Activated CD8-positive, alpha-beta memory T cell treated with anti-CD3 and anti-CD28 coated beads for 48 hours (primary cell): ENCODE measurements at regions not wholly inside any gene's neighbourhood (a gene's known extent, or its start where the extent isn't known, plus 50 kb on each side); places are given as distances from the start of the nearest gene placed in this dataset.
"Not testable (repeated sequence)": the region's sequence is repeated elsewhere in the genome, so short reads cannot be mapped to it uniquely, and the experiment has no call there.

Experiments used
- DNase-seq, 3 experiments: peaks; one replicate each; pipeline ENCODE4 v3.0.0-alpha.2; 2020; ENCODE audit warnings: low read depth in 2 of 3, low spot score in 2 of 3

DNA sequence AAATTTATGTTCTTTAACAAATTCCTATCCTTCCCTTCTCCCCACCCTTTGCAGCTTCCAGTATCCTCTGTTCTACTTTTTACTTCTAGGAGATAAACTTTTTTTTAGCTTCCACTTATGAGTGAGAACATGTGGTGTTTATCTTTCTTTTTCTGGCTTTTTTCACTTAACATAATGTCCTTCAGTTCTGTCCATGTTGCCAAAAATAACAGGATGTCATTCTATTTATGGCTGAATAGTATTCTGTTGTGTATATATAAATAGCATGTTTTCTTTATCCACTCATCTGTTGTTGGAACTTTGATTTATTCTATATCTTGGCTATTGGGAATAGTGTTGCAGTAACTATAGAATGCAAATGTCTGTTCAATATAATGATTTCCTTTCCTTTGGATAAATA is 1191.2 kb downstream of the CNTNAP5 start:
- no peak for DNase-seq

DNA sequence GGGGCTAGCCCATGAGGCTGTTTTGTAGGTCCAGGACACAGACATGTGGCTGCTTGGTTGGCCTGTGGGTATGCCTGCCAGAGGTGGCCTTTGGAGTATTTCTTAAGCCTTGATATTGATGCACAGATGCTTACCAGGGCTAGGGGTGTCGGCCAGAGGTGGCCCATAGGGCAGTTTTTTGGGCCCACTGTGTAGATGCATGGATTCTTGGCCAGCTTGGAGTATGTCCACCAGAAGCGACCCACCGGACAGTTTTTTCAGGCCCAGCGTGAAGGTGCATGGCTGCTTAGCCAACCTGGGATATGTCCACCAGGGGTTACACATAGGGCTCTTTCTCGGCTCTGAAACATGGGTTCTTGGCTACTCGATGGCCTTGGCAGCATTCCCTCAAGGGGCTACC is 1199.1 kb downstream of the CNTNAP5 start:
- DNase-seq = no peak

DNA sequence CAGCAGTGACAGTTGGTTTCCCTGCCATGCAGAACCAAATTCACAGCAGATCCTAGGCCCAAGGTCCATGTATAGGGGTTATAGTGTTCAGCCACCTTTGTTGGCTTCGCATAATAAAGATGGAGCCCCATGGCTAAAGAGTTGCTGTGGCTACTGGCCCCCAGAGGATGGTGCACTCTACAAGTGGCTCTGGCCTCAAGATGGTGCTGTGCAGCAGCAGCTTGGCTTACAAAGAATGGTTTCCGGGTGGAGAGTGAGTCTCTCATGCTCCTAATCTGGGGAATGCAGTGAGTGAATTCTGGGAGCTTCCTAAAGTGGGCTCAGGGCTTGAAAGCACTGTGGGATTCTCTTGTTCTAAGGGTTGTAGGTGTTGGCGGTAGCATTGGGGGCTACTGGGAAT is 1199.7 kb downstream of the CNTNAP5 start:
- no peak for DNase-seq

DNA sequence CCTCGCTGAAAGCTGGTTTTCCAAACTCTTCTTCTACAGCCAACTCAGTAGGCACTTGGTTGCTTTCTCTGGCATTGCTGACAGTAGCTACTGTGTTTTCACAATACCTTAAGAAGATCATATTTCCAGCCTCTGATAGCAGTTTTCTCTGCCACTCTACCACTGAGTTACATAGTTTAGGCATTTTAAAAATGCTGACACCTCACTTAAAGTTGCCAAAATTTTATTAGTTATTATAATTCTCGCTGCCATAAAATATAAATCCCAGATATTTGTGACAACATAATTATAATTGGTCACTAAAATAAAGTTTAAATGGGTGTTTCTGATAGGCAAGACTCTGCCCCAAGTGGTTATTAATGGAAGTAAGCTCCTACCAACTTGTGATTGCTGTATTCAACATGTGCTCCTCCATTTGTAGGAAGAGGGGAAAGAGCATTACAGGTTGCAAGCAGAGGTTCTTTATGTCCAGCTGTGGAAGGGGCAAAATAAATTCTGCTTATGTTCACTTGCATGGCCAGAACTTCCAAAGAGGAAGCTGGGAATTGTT is 1202.8 kb downstream of the CNTNAP5 start:
- no peak for DNase-seq

DNA sequence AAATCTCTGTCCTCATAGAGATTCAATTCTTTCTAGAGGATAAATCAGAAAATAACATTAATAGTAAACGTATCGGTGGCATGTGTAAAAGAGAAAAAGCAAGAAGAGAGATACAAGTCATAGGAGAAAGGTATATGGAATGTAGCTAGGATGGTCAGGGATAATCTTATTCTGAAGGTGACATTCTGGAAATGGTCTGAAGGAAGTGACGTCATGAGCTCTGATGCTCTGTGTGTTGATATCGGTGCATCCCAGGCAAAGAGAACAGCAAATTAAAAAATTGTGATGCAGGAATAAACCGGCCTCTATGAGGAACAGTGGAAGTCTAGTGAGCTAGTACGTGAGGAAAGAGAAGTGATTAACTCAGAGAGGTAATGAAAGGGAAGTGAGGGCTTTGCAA is 1215.8 kb downstream of the CNTNAP5 start:
- DNase-seq = no peak

DNA sequence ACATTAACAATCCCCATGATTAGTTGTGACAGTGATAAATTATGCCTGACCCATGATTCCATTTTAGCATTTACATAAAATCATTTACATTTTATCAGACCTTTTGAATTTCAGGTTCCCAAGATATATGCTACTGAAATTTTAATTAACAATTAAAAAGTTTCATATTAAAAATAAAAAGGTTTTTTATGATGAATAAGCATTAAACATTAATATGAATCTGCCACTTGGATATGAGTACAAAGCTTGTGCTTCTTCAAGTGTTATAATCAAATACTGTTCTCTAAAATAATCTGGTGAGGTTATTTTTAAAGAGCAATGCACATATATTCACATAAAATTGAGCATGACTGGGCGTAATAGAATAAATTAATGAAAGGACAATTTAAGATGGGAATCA is 1218.0 kb downstream of the CNTNAP5 start:
- DNase-seq = no peak

DNA sequence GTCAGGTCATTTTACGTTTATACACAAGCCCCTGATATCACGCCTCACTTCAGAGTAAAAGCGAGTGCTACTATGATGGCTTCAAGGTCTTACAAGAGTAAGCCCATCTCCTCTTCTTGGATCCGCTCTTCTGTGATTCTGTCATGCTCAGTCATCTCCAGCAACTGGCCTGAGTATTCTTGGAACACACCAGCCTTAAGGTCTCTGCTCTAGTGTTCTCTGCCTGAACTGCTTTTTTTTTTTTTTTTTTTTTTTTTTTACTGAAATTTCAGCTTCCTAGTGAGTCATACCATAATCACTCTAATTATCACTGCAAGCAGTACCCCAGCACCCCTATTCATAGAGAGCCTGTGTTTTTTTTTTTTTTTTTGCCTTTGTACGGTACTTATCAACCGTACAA is 1228.9 kb downstream of the CNTNAP5 start:
- DNase-seq = no peak

DNA sequence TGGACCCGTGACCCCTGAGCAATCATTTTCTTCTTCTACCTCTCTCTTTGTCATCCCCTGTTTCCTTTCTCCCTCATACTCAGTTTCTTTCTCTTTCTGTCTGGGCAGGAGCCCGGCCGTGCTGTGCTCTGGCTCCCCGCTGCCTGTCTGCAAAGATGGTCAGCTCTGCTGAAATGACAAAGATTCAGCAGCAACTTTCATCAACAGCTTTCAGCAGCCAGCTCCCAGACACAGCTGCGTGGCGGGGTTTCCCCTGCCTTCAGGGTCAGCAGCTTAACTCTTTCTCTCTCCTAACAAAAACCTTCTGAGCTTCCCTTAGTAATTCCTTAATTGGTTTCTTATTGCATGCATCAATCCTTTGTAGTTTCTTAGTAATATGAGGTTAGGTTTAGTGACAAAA is 1234.4 kb downstream of the CNTNAP5 start:
- DNase-seq = no peak

DNA sequence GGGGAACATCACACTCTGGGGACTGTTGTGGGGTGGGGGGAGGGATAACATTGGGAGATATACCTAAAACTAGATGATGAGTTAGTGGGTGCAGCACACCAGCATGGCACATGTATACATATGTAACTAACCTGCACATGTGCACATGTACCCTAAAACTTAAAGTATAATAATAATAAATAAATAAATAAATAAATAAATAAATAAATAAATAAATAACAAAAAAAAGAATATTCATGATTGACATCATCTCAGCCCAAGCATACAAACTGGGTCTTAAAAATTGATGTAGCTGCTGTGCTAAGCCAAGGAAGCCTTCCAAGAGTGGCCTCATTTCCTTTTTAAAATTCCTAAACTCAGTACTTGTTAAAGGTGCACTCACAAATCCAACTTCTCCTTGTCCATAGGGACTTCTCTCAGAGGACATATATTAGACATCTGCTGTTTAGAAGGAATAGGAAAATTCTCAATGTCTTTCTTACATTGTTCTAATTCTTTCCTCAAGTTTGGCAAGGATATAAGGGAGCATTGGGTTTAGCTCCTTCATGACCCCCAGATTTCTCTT is 1235.4 kb downstream of the CNTNAP5 start:
- DNase-seq = not testable (repeated sequence)

DNA sequence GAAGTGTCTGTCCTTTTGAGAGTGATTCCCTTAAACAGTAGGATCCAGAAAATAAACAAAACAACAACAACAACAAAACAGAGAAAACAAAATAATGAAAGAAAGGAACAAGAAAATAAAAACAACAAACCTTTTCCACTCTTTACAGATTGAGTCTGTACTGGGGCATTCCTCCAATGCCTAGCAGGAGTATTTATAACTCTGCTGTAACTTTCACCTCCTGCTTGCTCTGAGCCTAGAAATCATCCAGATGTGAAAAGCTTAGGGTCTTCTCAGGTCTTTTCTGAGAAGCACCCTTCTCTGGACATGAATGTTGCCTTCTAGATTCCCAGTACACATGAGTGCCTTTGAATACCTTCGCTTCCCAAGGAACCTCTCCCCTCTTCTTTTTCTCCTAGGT is 1239.4 kb downstream of the CNTNAP5 start:
- DNase-seq = no peak

DNA sequence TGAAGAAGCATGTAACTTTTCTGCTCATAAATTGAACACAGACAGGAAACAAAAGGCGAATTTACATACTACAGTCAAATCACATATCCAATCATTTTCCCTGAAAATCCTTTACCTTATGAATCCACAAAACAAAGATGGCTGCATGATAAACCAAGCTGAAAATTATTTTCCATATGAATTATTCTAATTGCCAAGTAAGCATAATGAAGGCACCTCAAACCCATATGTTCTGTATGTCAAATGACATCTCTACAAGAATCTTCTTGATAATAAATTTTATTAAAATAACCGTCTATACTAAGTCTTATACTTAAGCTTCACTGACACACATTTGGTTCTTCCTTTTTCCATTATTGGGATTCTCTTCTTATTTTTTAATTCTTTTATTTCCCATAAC is 1242.6 kb downstream of the CNTNAP5 start:
- DNase-seq = no peak

DNA sequence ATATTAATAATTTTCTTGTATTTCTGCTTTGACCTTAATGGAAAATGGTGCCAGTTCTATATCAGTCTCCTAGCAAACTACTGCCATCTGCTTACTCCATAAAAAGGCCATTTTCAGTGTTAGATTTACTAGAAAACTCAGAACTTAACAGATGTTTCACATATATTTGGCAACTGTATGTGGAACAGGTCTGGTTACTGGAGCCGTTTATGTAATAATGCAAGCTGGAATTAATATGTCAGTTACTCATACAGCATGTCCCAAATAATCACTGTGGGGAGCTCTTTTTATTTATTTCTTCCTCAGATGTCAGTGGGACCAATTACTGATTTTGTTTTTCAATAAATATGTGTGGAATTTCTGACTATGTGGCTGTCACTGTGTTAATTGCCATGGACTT is 1247.6 kb downstream of the CNTNAP5 start:
- no peak for DNase-seq

DNA sequence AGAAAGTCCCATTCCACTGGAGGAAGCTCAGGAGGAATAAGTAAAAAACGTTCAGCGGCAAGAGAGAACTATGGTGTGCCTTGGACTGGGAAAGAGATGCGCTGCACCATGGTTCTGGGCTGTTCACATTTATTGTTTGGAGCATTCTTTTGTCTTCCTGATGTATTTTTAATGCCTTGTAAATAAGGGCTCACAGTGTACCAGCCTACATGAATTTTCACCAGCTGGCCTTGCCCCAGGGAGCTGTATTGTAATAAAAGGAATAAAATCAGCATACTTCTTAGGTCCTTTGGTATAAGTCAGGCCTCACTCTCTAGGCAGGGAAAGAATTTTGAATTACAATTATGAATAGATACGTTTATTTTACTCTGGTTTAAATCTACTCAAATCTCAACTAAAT is 1249.6 kb downstream of the CNTNAP5 start:
- DNase-seq = no peak

DNA sequence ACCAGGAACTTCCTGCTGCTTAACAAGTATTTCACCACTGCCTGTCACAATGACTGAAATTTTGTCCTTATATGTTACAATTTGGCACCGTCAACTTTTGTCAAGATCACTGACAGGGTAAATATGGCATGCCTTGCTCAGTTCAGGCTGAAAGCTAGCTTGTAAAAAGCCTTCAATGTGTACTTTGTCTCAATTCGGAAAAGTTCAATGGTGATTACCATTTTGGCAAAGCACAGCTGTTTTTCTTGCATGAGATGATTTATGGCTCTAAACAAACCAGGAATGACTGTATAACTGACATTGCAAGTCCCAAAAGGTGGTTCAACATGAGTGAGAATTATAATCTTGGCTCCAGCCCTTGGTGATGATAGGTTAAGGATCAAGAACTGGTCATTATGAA is 1255.2 kb downstream of the CNTNAP5 start:
- no peak for DNase-seq

DNA sequence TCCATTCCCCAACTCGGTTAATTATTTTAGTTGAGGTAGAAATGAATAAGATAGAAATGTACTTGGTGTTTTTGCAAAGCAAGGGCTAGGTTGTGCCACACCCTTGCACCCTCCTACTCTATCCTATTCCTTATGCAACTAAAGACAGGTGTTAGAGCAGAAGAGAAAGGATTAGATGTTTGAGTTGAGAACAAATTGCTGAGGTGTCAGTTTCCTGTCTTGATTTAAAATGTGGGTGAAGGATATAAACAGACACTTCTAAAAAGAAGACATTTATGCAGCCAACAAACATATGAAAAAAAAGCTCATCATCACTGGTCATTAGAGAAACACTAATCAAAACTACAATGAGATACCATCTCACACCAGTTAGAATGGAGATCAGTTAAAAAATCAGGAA is 1256.2 kb downstream of the CNTNAP5 start:
- DNase-seq = no peak

DNA sequence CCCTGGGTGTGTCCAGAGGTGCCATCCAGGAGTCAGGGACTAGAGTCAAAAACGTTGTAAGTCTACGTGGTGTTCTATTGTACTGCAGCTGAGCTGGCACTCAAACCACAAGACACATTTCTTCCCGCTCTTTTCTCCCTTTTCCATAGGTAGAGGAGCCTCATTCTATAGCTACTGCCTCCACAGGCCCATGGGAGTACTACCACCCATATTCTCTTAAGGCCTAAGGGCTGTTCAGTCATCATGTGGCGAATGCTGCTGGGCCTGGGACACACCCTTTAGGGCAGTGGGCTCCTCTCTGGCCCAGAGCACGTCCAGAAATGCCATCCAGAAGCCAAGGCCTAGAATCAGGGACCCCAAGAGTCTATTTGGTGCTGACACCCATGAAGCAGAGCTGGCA is 1271.7 kb downstream of the CNTNAP5 start:
- no peak for DNase-seq

DNA sequence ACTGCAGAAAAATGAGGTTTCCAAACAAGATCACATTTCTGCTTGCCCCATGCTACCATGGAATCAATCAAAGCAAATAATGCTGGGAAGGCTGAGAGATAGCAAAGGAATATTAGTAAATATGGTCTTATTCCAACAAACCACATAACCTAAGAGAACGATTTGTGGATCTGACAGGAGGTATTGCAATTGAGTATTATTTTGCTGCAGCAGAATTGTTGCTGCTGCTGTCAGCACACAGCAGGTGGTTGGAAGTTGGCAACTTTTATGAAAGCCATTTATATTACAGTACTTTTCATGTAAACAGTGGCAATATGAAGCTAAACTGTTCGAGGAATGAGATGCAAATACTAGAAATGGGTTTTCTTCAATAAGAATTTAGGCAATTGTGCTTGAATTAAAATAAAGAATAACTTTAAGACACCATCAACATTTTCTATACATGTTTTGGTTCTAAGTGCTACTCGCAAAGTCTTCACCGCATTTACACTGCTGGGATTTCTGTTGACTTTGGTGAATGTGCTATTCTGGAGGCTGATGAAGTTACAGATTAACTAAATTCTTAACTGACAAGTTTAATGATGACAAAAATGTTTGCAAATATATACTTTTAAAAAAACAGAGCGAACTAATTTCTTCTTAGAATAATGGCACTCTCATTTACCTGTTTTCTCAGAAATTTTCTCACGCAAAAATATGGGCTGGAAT is 1285.7 kb downstream of the CNTNAP5 start:
- DNase-seq = no peak

DNA sequence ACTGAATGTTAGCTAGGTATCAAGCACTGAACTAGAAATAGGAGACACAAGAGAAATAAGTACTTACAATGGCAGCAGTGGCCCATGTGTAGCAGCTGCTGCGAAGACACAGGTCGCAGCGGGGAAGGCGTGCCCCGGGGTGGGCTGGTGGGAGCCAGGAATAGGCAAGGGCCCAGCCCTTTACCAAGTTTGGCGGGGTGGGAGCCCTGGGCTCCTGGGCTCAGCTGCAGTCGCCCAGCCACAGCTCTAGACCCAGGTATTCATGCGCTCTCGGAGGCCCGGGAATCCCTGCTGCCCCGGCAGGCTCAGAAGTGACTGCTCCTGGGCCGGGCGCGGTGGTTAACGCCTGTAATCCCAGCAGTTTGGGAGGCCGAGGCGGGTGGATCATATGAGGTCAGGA is 1287.3 kb downstream of the CNTNAP5 start:
- no peak for DNase-seq

DNA sequence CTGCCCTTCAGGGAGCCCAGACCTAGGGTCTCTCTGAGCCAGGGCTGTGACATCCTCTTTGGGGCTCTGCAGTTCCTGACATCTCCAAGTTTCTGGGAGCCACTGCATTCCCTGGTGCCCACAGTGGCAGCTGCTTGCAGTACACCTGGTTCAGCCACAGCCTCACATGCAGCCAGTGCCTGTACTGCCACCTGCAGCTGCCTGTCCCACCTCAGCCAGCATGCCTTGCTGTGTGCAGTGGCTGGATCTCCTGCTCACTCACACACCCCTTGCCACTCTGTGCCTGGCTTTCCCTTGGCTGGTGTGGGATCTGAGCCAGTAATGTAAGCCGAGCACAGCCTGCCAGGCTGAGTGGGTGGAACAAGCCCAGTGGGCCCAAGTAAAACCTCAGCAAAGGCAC is 1288.7 kb downstream of the CNTNAP5 start:
- DNase-seq = no peak

DNA sequence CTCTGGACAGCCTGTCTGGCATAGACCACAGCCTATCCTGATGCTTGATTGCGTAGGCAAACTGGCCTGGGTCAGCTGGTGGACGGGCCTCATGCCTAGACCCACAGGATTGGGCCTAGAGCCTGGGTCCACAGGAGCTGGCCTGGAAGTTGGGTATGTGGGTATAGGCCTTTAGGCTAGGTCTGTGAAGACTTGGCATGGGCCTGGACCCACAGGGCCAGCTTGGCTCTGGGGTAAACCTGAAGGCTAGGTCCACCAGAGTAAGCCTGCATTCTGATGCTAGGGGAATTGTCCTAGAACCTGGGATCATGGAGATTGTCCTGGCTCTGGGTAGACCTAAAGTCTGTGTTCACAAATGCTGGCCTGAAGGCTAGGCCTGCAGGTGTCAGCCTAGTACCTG is 1293.7 kb downstream of the CNTNAP5 start:
- no peak for DNase-seq

DNA sequence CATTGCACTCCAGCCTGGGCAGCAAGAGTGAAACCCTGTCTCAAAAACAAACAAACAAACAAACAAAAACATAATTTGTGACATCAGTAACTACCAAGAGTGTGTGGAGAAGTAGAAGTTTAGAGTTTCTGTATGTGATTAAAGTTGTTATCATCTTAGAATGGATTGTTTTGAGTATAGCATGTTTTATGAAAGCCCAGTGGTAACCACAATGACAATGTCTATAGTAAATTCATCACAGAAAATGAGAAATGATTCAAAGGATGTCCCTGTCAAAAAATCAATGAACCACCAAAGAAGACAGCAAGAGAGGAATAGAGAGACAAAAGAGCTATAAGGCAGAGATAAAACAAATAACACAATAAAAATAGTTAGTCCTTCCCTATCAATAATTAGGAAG is 1299.2 kb downstream of the CNTNAP5 start:
- DNase-seq = no peak

DNA sequence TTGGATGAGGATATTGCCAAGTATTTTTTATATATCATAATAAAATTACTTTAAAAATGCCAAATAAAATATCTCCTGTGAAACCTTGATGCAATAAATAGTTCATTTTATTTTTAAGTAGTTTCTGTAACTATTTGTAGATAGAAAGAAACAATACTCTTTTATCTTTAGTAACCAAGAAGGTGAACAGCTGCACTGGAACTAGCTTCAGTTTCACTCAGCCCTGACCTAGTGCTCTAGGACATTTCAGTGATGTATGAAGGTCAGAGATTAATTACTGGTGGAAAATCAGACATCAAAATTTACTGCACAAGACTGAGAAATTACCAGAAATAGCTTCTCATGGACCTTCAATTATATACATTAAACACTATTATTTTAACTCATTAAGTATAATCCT is 1305.0 kb downstream of the CNTNAP5 start:
- no peak for DNase-seq

DNA sequence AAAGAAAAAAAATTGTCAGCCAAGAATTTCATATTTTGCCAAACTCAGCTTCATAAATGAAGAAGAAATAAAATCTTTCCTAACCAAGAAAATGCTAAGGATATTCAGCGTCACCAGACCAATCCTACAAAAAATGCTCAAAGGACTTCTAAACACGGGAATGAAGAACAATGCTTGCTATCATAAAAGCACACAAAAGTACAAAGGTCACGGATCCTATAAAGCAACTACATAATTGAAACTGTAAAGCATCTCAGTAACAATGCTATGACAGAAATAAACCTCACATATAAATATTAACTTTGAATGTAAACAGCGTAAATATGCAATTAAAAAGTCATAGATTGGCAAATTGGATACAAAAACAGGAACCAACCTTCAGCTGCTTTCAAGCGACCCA is 1314.6 kb upstream of the GYPC start:
- DNase-seq = no peak
